Retinal pigment epithelial cell (primary cell): ENCODE measurements at regions not wholly inside any gene's neighbourhood (a gene's known extent, or its start where the extent isn't known, plus 50 kb on each side); places are given as distances from the start of the nearest gene placed in this dataset.

Experiments used
- DNase-seq: peaks from one replicate; pipeline ENCODE4 v3.0.0-alpha.2; 2010; ENCODE audit warnings: low read depth
- H3K4me3 ChIP-seq: 2 replicates; pipeline ENCODE4 v1.5.1; 2011; ENCODE audit warnings: mild to moderate bottlenecking, low read length, control low read depth, moderate library complexity
- CTCF ChIP-seq: conservative IDR thresholded peaks from 2 replicates; pipeline ENCODE4 v1.5.1; 2011; ENCODE audit warnings: low read depth, low read length, control low read depth, inconsistent platforms

GRCh38 chr3:102574355-102574754 is 139.5 kb downstream of the ZPLD1 start:
- no peak for TF ChIP-seq CTCF
- DNase-seq = no peak
- no peak overlapping the region for H3K4me3 ChIP-seq

GRCh38 chr3:102576651-102577050 is 141.8 kb downstream of the ZPLD1 start:
- H3K4me3 ChIP-seq = no peak overlapping the region
- DNase-seq = no peak
- TF ChIP-seq CTCF = no peak

- TF ChIP-seq CTCF = no peak
- no peak overlapping the region for H3K4me3 ChIP-seq
- DNase-seq = no peak
Observed at GRCh38 chr3:102577082-102577789, 142.4 kb downstream of the ZPLD1 start.

GRCh38 chr3:102580760-102581159 is 145.9 kb downstream of the ZPLD1 start:
- DNase-seq = no peak
- H3K4me3 ChIP-seq = no peak overlapping the region
- TF ChIP-seq CTCF = no peak

GRCh38 chr3:102586485-102586884 is 151.7 kb downstream of the ZPLD1 start:
- TF ChIP-seq CTCF = no peak
- H3K4me3 ChIP-seq = no peak overlapping the region
- no peak for DNase-seq

GRCh38 chr3:102593812-102594602 is 159.2 kb downstream of the ZPLD1 start:
- no peak for TF ChIP-seq CTCF
- H3K4me3 ChIP-seq = no peak overlapping the region

GRCh38 chr3:102595057-102595456 is 160.2 kb downstream of the ZPLD1 start:
- TF ChIP-seq CTCF = no peak
- H3K4me3 ChIP-seq = no peak overlapping the region
- DNase-seq = no peak

More at GRCh38 chr3:102593812-102594602, 159.2 kb downstream of the ZPLD1 start:
- DNase-seq = no peak
